NOMO-1 treated with DMSO at 0.1 percent for 48 hours (cell line): ENCODE measurements at regions not wholly inside any gene's neighbourhood (a gene's known extent, or its start where the extent isn't known, plus 50 kb on each side); places are given as distances from the start of the nearest gene placed in this dataset.
"Not testable (repeated sequence)": the region's sequence is repeated elsewhere in the genome, so short reads cannot be mapped to it uniquely, and the experiment has no call there.

ENCODE experiments used
- DNase-seq: peaks from one replicate; lab custom pipeline; 2025; ENCODE audit not compliant: unreplicated experiment; lab: John Stamatoyannopoulos, UW

GRCh38 chrX:2640436-2641150, 50.5 kb upstream of the CD99 start:
- DNase-seq = no peak

- DNase-seq = no peak
These were observed 52.8 kb upstream of the CD99 start for GRCh38 chrX:2638279-2638678.

GRCh38 chrX:2635342-2635741, 55.8 kb upstream of the CD99 start:
- no peak for DNase-seq

GRCh38 chrX:2632533-2633504, 58.3 kb upstream of the CD99 start:
- DNase-seq = no peak

- DNase-seq = no peak
These were observed 59.2 kb upstream of the CD99 start for GRCh38 chrX:2631743-2632532.

- DNase-seq = not testable (repeated sequence)
These were observed 60.0 kb upstream of the CD99 start for GRCh38 chrX:2630935-2631742.

- not testable (repeated sequence) for DNase-seq
These were observed 60.8 kb upstream of the CD99 start for GRCh38 chrX:2630008-2630934.

- no peak for DNase-seq
These were observed 61.6 kb upstream of the CD99 start for GRCh38 chrX:2629316-2630007.

- no peak for DNase-seq
These were observed 62.3 kb upstream of the CD99 start for GRCh38 chrX:2628751-2629315.

GRCh38 chrX:2627272-2627867, 63.7 kb upstream of the CD99 start:
- DNase-seq = no peak

GRCh38 chrX:2626750-2627149, 64.3 kb upstream of the CD99 start:
- DNase-seq = no peak

GRCh38 chrX:2620576-2620975, 70.5 kb upstream of the CD99 start:
- no peak for DNase-seq

GRCh38 chrX:2618516-2618915, 72.6 kb upstream of the CD99 start:
- no peak for DNase-seq

- no peak for DNase-seq
These were observed 76.2 kb upstream of the CD99 start for GRCh38 chrX:2614911-2615310.

- no peak for DNase-seq
These were observed 80.6 kb upstream of the CD99 start for GRCh38 chrX:2610246-2611170.

- DNase-seq = no peak
These were observed 81.5 kb upstream of the CD99 start for GRCh38 chrX:2609431-2610238.
